ENCODE measurements at regions not wholly inside any gene's neighbourhood (a gene's known extent, or its start where the extent isn't known, plus 50 kb on each side); places are given as distances from the start of the nearest gene placed in this dataset.

DNA sequence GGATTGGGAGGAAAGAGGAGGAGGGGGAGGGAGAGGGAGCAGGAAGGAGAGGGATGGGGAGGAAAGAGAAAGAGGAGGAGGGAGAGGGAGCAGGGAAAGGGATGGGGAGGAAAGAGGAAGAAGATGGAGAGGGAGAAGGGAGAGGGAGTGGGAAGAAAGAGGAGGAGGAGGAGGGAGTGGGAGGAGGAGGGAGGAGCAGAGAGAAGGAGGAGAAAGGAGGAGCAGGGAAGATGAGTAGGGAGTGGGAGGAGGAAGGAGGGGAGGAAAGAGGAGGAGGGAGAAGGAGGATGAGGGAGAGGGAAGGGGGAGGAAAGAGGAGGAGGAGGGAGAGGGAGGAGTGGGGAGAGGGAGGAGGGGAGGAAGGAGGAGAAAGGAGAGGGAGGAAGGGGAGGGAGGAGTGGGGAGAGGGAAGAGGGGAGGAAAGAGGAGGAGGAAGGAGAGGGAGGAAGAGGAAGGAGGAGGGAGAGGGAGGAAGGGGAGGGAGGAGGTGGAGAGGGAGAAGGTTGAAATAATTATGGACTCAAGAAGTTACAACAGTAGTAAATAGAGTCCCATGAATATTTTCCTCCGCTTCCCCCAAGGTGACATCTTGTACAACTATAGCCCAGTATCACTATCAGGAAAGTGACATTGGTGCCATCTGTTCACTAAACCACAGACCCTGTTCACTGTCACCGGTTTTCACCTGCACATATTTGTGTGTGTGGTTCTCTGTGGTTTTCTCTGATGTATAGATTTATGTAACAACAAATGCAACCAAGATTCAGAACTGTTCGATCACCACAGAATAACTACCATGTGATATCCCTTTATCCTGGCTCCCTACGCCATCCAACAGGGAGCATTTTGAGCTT, 325.3 kb upstream of the EEF2KMT start:
- Histone ChIP-seq H3K4me2 (ENCODE audit: unreplicated experiment) (no peak overlapping the region), H3K27ac (no peak overlapping the region), H3F3A (ENCODE audit: insufficient read depth) (no peaks in the 10 kb centered on the region), H3K4me3 (no peak overlapping the region), H3K36me3 (ENCODE audit: low read depth) (no peaks in the 10 kb centered on the region), H3K9me3 (ENCODE audit: low read depth) (no peaks in the 10 kb centered on the region), H3K79me2 (ENCODE audit: insufficient read depth) (no peaks in the 10 kb centered on the region), H3K9ac (no peak overlapping the region), H3K4me1 (ENCODE audit: insufficient read depth) (no peaks in the 10 kb centered on the region), H4K20me1 (ENCODE audit: insufficient read depth) (no peaks in the 10 kb centered on the region), H2AFZ (no peak overlapping the region), H3K9me2 (ENCODE audit: insufficient read depth) (no peaks in the 10 kb centered on the region), H3K27me3 (replicated peaks; ENCODE audit: insufficient read depth) (no peaks in the 10 kb centered on the region)
- WGBS, 2 experiments (ENCODE audit: low coverage in 1 of 2, low lambda C conversion rate in 2 of 2, missing lambda C conversion rate in 2 of 2) = 24 to 30% methylated on average over 4 of the region's 4 CpGs
- TF ChIP-seq EZH2phosphoT487 (IDR thresholded peaks at IDR 0.05; ENCODE audit: insufficient read depth, low read depth) (no peak), EZH2 (IDR thresholded peaks at IDR 0.05; ENCODE audit: insufficient read depth, poor library complexity, severe bottlenecking) (no peak)
- in situ Hi-C loops (cut with MboI) = no loop called here
- no peak for DNase-seq

GRCh38 chr16:5422047-5422446, 324.5 kb upstream of the EEF2KMT start:
- no peaks in the 10 kb centered on the region for H3K36me3 ChIP-seq (ENCODE audit: low read depth)
- 9 to 21% methylated on average over 1 to 2 of the region's 3 CpGs for WGBS, 2 experiments (ENCODE audit: low coverage in 1 of 2, low lambda C conversion rate in 2 of 2, missing lambda C conversion rate in 2 of 2)
- no peaks in the 10 kb centered on the region for H3K27me3 ChIP-seq (replicated peaks; ENCODE audit: insufficient read depth)
- TF ChIP-seq EZH2 (IDR thresholded peaks at IDR 0.05; ENCODE audit: insufficient read depth, poor library complexity, severe bottlenecking) = no peak
- no peak for TF ChIP-seq EZH2phosphoT487 (IDR thresholded peaks at IDR 0.05; ENCODE audit: insufficient read depth, low read depth)
- H3K79me2 ChIP-seq (ENCODE audit: insufficient read depth) = no peaks in the 10 kb centered on the region
- no peak overlapping the region for H3K9ac ChIP-seq
- no peaks in the 10 kb centered on the region for H3K4me1 ChIP-seq (ENCODE audit: insufficient read depth)
- H4K20me1 ChIP-seq (ENCODE audit: insufficient read depth) = no peaks in the 10 kb centered on the region
- no peaks in the 10 kb centered on the region for H3K9me2 ChIP-seq (ENCODE audit: insufficient read depth)
- H3K4me2 ChIP-seq (ENCODE audit: unreplicated experiment) = no peak overlapping the region
- in situ Hi-C loops (cut with MboI) = no loop called here
- no peaks in the 10 kb centered on the region for H3F3A ChIP-seq (ENCODE audit: insufficient read depth)
- H3K27ac ChIP-seq = no peak overlapping the region
- no peaks in the 10 kb centered on the region for H3K9me3 ChIP-seq (ENCODE audit: low read depth)
- no peak overlapping the region for H2AFZ ChIP-seq
- no peak overlapping the region for H3K4me3 ChIP-seq
- no peak for DNase-seq

- Histone ChIP-seq H3K4me3 (no peak overlapping the region), H2AFZ (no peak overlapping the region), H3F3A (ENCODE audit: insufficient read depth) (no peaks in the 10 kb centered on the region), H3K27me3 (replicated peaks; ENCODE audit: insufficient read depth) (no peaks in the 10 kb centered on the region), H3K79me2 (ENCODE audit: insufficient read depth) (no peaks in the 10 kb centered on the region), H3K4me2 (ENCODE audit: unreplicated experiment) (no peak overlapping the region), H3K27ac (no peak overlapping the region), H4K20me1 (ENCODE audit: insufficient read depth) (no peaks in the 10 kb centered on the region), H3K36me3 (ENCODE audit: low read depth) (no peaks in the 10 kb centered on the region), H3K9ac (no peak overlapping the region), H3K4me1 (ENCODE audit: insufficient read depth) (no peaks in the 10 kb centered on the region), H3K9me2 (ENCODE audit: insufficient read depth) (no peaks in the 10 kb centered on the region), H3K9me3 (ENCODE audit: low read depth) (no peaks in the 10 kb centered on the region)
- in situ Hi-C loops (cut with MboI) = no loop called here
- DNase-seq = no peak
- 13 to 14% methylated on average over 5 of the region's 5 CpGs for WGBS, 2 experiments (ENCODE audit: low coverage in 1 of 2, low lambda C conversion rate in 2 of 2, missing lambda C conversion rate in 2 of 2)
- TF ChIP-seq EZH2 (IDR thresholded peaks at IDR 0.05; ENCODE audit: insufficient read depth, poor library complexity, severe bottlenecking) = no peak
- TF ChIP-seq EZH2phosphoT487 (IDR thresholded peaks at IDR 0.05; ENCODE audit: insufficient read depth, low read depth) = no peak
These were observed 318.4 kb upstream of the EEF2KMT start for GRCh38 chr16:5416013-5416412.

DNA sequence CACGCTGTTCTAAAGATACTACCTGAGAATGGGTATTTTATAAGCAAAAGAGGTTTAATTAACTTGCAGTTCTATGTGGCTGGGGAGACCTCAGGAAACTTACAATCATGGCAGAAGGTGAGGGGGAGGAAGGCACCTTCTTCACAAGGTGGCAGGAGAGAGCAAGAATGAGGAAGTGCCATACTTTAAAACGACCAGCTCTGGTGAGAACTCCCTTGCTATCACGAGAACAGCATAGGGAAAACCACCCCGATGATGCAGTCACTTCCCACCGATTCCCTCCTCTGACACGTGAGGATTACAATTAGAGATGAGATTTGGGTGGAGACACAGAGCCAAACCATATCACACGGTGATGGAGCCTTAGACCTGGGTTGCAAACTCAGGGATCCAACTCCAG, 317.5 kb upstream of the EEF2KMT start:
- Histone ChIP-seq H3K9me3 (ENCODE audit: low read depth) (no peaks in the 10 kb centered on the region), H3K79me2 (ENCODE audit: insufficient read depth) (no peaks in the 10 kb centered on the region), H3K27ac (no peak overlapping the region), H4K20me1 (ENCODE audit: insufficient read depth) (no peaks in the 10 kb centered on the region), H3F3A (ENCODE audit: insufficient read depth) (no peaks in the 10 kb centered on the region), H3K27me3 (replicated peaks; ENCODE audit: insufficient read depth) (no peaks in the 10 kb centered on the region), H2AFZ (no peak overlapping the region), H3K9ac (no peak overlapping the region), H3K4me3 (no peak overlapping the region), H3K9me2 (ENCODE audit: insufficient read depth) (no peaks in the 10 kb centered on the region), H3K4me1 (ENCODE audit: insufficient read depth) (no peaks in the 10 kb centered on the region), H3K4me2 (ENCODE audit: unreplicated experiment) (no peak overlapping the region), H3K36me3 (ENCODE audit: low read depth) (no peaks in the 10 kb centered on the region)
- in situ Hi-C loops (cut with MboI) = no loop called here
- no peak for DNase-seq
- TF ChIP-seq EZH2 (IDR thresholded peaks at IDR 0.05; ENCODE audit: insufficient read depth, poor library complexity, severe bottlenecking) (no peak), EZH2phosphoT487 (IDR thresholded peaks at IDR 0.05; ENCODE audit: insufficient read depth, low read depth) (no peak)
- WGBS, 2 experiments (ENCODE audit: low coverage in 1 of 2, low lambda C conversion rate in 2 of 2, missing lambda C conversion rate in 2 of 2) = 8 to 10% methylated on average over 7 of the region's 7 CpGs

Data from GM23248 (cell line).